ENCODE measurements at regions not wholly inside any gene's neighbourhood (a gene's known extent, or its start where the extent isn't known, plus 50 kb on each side); places are given as distances from the start of the nearest gene placed in this dataset.
"Not testable (repeated sequence)": the region's sequence is repeated elsewhere in the genome, so short reads cannot be mapped to it uniquely, and the experiment has no call there.

- DNase-seq = no peak
Observed at GRCh38 chr22:35138521-35138920, 72.6 kb downstream of the ISX start.

DNA sequence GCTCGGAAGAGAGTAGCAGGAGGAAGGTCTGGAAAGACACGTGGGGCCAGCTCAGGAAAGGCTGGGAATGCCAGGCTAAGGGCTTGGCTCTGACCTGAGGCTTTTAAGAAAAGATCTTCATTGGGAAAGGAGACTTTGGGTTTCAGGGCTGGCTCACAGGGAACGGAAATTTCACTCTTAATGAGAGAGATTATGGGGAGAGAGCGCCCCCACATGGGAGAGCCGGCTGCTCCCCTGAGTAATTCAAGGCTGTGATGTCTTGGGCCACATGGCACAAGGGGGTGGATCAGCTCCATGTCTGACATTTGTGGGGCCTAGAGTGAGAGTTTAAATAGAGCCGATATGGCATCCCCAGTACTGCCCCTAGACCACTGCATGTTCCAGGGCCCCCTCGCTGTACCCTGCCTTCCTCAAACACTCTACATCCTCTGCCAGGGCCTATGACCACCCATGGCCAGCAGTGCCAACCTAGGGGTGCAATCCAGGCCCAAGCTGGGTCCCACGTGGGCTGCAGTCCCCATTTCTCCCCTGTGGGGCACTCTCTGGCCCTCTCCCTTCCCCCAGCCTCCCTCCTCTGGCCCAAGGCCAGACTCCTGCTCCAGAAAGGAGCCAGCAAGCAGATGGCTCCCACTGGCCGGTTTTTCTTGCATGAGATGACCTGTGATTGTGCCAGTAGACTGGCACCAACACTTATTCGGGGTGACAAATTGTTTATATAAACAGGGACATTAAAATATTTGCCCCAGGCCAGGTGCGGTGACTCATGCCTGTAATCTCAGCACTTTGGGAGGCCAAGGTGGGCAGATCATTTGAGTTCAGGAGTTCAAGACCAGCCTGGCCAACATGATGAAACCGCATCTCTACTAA is 75.2 kb downstream of the ISX start:
- DNase-seq = no peak

DNA sequence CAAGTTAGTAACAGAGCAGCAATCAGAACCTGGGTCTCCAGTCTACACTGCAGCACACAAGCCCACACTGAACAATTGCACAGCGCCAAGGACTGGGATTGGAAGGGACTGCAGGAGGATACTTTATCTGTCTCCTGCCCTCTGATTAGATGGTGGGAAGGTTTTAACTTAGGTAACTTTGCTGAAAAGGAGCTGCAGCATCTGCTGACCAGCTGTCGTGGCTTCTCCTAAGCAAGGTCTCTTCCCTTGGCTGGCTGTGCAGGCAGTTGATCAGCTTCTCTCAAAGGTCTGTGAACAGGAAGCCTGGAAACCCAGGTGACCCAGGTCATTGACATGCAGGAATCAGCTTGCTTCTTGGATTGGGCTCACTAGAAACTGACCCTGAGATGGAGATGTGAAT is 82.4 kb downstream of the ISX start:
- DNase-seq = no peak

DNA sequence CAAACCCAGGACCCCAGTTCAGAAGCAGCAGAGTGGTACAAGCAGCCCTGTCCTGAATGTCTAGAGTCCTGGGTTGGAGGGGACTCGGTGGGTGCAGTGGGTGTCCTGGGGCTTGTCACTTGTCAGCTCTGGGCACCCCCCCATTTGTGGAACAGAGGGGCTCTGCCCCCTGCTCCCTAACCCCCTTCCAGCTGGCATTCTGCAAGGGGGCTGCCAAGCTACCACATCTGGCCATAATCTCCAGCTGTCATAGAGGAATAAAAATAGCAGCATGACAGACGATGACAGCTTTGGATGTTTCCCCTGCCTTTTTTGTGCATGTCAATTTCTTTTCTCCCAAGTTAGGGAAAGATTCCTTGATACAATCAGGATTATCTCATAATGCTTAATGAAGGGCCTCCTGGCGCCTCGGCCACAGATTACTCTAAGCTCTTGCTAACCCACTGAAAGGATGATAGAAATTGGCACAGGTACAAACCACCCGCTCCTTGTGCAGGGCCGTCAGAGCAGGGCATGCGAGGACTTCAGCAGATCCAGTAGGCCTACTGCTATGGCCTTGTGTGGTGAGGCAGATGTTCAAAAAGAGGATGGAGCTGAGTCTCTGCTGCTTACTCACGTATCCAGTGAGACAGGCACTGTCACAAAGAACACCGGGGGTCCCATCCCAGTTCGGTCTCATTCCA is 83.0 kb downstream of the ISX start:
- no peak for DNase-seq

DNA sequence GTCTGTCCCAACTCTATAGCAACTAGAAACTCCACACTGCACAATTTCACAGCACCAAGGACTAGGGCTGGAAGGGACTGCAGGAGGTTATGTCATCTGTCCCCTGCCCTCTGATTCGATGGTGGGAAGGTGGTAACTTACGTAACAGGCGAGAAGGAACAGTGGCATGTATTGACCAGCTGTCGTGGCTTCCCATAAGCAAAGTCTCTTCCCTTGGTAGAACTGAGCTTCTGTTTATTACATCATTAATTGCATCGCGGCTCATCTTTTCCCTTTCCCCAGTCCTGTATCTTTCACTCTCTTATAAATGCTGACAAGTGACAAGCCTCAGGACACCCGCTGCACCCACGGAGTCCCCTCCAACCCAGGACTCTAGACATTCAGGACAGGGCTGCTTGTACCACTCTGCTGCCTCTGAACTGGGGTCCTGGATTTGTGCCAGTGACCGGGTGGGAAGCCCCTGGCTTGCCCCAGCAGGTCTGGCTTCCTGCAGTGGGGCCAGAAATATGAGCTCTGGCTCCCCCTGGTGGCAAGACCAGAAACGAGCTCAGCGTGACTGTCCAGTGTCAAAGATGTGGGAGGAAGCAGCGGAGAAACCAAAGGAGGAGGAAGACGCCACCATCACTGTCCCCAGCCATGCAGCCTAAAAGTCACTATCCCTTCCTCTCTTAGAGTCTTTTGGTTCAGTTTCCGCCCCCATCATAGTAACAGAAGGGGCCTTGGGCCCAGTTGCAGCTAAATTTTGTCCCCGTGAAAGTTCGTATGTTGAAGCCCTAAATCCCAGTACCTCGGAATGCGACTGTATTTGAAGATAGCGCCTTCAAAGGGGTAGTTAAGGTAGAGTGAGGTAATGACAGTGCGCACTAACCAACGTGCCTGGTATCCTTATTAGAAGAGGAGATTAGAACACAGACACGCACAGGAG is 84.5 kb downstream of the ISX start:
- peak; percentile 17 for DNase-seq

- DNase-seq = no peak
Observed at GRCh38 chr22:35152316-35152715, 86.4 kb downstream of the ISX start.

GRCh38 chr22:35154937-35155387 is 89.0 kb downstream of the ISX start:
- no peak for DNase-seq

DNA sequence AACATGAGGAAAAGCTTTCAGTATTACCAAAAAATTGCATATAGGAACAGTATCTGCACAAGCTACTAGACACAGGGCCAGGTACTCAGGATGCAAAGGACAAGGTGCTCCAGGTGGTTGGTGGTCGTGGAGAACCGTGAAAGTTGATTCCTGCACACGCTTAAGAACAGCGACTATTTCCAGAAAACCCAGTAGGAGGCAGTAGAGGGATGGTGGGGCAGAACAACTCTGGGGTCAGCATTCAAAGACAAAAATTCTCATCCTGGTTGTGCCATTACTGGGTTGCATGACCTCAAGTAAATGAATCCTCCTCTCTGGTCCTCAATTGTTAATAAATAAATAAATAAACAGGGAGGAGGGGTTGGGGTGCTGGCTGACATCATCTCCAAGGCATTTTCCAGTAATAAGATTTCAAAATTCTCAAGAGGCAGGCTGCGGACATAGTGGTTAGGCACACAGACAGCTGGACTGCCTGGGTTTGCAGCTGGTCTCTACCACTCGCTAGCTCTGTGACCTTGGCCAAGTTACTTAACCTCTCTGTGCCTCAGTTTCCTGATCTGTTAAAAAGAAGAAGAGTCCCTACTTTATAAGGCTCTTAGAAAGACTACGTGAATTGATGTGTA is 89.6 kb downstream of the ISX start:
- no peak for DNase-seq

DNA sequence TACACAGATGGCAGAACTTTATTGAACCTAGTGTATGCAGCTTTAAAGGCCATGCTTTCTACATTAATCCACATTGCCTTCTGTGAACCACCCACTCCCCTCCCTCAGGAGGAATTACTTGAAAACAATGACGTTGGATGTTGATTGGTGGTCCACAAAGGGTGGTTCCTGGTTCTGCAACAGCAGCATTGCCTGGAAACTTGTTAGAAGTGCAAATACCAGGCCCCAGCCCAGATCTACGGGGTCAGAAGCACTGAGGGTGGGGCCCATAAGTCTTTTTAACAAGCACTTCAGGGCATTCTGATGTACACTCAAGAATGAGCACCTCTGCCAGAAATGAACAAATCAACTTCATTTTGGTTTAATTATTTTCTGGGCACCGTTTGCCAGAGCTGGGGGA is 91.0 kb downstream of the ISX start:
- DNase-seq = no peak

DNA sequence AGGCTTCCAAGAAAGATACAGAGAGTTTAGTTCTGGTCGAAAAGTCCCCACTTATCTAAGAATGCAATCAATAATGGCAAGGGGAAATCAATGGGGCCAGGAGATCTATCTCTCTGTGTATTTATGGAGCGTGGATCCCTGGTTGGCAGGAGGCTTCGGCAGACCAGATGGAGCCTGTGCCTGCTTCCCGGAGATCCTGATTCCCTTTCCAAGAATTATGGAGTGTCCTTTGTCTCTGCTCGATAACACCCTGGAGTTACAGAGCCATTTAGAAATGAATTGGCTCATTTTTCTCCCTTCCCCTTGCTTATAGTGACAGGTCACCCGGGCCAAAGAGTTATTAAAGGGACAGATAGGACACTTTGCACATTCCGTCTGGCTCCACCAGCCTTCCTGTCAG is 92.4 kb downstream of the ISX start:
- no peak for DNase-seq

GRCh38 chr22:35159343-35159742 is 93.4 kb downstream of the ISX start:
- DNase-seq = no peak

DNA sequence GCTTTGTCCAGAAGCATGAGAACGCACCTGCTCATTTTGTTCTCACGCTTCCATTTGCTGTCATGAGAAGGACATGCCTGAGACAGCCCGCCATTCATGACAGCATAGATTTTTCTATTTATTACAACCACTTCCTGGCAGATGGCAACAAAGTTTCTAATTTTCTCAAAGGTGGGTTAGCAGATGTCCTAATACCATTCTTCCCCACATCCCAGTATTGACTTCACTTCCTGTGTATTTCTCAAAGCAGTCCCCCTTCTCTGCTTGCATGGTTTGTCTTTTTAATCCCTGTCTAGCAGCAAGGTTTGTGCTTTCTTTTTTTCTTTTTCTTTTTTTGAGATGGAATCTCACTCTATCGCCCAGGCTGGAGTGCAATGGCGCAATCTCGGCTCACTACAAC is 94.3 kb downstream of the ISX start:
- no peak for DNase-seq

DNA sequence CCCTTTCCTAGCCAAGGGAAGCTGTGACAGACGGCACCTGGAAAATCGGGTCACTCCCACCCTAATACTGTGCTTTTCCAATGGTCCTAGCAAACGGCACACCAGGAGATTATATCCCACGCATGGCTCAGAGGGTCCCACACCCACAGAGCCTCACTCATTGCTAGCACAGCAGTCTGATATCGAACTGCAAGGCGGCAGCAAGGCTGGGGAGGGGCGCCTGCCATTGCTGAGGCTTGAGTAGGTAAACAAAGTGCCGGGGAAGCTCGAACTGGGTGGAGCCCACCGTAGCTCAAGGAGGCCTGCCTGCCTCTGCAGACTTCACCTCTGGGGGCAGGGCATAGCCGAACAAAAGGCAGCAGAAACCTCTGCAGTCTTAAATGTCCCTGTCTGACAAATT is 91.4 kb upstream of the HMGXB4 start:
- not testable (repeated sequence) for DNase-seq

- DNase-seq = no peak
Observed at GRCh38 chr22:35170716-35171697, 86.3 kb upstream of the HMGXB4 start.

DNA sequence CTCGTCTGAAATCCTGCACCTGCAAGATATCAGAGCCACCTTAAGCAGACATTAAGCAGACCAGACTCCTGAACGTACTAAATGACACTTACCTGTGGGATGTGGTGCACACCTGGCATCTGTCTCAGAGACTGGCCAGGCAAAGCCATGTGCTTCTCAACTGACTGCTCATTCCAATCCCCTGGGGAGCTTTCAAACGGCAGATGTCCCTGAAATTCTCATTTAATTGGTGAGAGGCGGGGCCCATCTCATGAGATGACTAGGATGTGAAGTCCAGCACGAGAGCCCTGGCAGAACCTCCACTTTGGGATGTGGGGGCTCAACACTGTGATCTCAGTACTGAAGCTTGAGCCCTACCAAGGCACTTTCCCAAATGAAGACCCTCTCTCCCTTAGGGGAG is 84.9 kb upstream of the HMGXB4 start:
- no peak for DNase-seq

DNA sequence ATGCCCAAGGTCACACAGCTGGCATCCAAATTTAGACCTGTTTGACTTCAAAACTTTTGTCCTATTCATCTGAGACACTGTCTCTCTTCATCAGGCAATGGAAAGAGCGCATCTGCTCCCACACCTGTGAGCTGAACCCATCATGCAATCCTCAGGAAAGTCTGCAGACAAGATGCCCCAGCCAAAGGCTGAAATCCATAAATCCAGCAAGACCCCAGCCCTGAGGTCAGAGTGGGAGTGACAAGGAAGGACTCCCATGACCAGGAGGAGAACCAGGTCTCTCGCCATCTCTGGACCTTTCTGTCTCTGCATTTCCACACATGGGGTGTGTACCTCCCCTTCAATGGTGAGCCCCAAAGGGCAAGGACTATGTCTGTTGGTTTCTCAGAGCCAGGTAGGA is 83.6 kb upstream of the HMGXB4 start:
- DNase-seq = no peak

GRCh38 chr22:35174401-35175038 is 82.8 kb upstream of the HMGXB4 start:
- no peak for DNase-seq

DNA sequence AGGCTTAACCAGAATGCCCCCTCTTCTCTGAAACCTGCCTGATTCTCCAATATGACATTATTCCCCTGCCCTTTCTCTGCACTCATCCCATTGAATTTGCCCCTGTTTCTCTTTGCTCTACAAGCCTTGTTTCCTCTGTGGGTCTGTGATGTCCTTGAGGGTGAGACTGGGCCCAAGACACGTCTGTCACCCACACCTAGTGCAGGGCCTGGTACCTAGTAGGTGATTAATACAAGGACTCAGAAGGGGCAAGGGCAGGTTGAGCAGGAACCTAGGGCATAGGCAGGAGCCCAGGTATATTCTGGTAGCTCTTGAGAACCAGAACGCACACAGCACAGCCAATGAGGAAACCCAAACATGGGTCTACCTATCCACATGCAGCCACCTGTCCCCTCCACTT is 81.9 kb upstream of the HMGXB4 start:
- no peak for DNase-seq

GRCh38 chr22:35177811-35178210 is 79.5 kb upstream of the HMGXB4 start:
- no peak for DNase-seq

DNA sequence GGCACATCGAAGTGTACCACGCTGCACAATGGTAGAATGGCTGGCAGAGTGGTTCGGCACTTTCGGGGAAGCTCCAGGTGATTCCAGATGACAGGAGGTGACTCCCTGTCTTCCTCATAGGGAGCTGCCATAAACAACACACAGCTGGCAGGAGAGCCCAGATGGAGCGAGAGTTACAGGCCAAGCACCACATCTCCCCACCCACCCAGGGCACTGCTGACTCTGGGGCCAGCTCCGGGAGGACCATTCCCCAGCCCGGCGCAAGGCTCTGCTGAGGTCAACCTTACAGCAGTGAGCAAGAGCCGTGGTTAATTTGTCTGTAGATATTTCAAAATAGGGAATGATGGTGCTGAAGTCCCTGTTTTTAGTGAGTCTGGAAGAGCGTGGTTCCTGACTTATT is 78.8 kb upstream of the HMGXB4 start:
- DNase-seq = no peak

- no peak for DNase-seq
Observed at GRCh38 chr22:35183917-35184316, 73.4 kb upstream of the HMGXB4 start.

Data from stimulated activated naive CD4-positive, alpha-beta T cell treated with Interleukin-2 at 50 U/mL for 16 hours (primary cell).